PC-3 (cell line): ENCODE measurements at regions not wholly inside any gene's neighbourhood (a gene's known extent, or its start where the extent isn't known, plus 50 kb on each side); places are given as distances from the start of the nearest gene placed in this dataset.

Experiments
- EZH2 ChIP-seq: fragments of 300-600 bp; sonication (generic); IDR thresholded peaks from one replicate; pipeline ENCODE4 v1.6.1; 2017; ENCODE audit warnings: antibody characterized with exemption, mild to moderate bottlenecking, low read length; ENCODE audit not compliant: unreplicated experiment
- EZH2phosphoT487 ChIP-seq: fragments of 300-600 bp; sonication (generic); IDR thresholded peaks from 2 replicates; pipeline ENCODE4 v1.6.1; 2018; ENCODE audit warnings: mild to moderate bottlenecking, antibody characterized with exemption, low read length, borderline replicate concordance
- TF ChIP-seq, protein P1 (sequence below): fragments of 300-600 bp; sonication (generic); conservative IDR thresholded peaks from 2 replicates; pipeline ENCODE4 v1.5.1; 2017; ENCODE audit warnings: antibody characterized with exemption, low read depth, mild to moderate bottlenecking, low read length

DNA sequence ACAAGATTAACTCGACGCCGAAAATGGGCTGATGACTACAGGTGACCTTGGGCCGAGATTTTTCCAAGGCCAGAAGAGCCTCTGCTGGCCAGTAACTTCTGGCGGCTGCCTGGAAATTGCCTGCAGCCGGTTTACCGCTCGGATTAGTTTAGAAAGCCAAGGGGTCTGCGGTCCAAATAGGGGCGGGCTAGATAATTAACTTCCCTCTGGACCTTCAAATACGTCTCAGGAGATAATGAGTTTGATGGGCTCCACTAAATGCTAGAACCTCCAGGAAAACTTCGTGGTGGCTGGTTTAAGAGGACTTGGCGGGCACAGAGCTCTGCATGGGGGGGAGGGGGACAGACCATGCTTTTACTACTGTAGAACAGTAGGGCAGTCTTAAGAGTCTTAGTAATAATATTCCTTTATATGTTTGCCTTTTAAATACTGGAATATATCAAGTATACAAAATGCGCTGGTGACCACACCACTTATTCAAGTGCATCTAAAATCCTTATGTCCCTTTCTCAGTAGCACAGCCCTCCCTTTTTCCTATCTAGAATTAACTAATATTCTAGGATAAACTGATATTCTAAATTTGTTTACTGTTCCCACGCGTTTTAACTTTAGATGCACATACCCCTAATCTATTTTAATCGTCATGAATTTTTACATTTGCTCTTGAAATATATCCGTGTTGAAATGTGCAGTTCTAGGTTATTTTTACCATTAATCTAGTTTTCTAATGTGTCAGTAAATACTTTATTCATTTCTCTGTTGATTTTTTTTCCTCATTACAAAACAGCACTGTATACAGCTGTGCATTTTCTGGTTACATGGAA is 107.5 kb upstream of the PRSS16 start:
- no peak for TF ChIP-seq EZH2
- TF ChIP-seq, protein P1, sequence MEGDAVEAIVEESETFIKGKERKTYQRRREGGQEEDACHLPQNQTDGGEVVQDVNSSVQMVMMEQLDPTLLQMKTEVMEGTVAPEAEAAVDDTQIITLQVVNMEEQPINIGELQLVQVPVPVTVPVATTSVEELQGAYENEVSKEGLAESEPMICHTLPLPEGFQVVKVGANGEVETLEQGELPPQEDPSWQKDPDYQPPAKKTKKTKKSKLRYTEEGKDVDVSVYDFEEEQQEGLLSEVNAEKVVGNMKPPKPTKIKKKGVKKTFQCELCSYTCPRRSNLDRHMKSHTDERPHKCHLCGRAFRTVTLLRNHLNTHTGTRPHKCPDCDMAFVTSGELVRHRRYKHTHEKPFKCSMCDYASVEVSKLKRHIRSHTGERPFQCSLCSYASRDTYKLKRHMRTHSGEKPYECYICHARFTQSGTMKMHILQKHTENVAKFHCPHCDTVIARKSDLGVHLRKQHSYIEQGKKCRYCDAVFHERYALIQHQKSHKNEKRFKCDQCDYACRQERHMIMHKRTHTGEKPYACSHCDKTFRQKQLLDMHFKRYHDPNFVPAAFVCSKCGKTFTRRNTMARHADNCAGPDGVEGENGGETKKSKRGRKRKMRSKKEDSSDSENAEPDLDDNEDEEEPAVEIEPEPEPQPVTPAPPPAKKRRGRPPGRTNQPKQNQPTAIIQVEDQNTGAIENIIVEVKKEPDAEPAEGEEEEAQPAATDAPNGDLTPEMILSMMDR = no peak
- TF ChIP-seq EZH2phosphoT487 = no peak
